ENCODE measurements at regions not wholly inside any gene's neighbourhood (a gene's known extent, or its start where the extent isn't known, plus 50 kb on each side); places are given as distances from the start of the nearest gene placed in this dataset.

DNA sequence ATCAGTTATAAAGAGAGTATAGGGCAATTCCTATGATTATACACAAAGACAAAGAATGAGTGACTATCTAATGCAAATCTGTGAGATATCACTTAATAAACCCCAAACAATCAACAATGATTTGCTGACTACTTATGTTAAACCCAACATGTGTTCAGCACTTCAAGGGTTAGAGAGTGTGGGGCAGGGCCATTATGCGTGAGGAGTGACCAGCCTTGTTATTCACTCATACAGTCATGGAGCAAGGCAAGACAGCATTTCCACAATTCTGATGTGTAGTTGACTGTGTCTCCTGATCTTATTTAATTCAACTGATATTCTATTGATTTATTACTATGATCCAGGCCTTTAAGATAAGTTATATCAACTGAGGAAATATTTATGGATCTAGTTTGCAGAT is 251.7 kb downstream of the CYRIA start:
- Mint-ChIP-seq H3K27me3 (ENCODE audit: low read depth) (no peaks in the 10 kb centered on the region), H3K9me3 (peaks cover 4 to 5% of the 10 kb centered on the region in 2 experiments; a peak in 4 of 5 replicates), H3K4me3 (no peak overlapping the region), H3K4me1 (no peaks in the 10 kb centered on the region), H3K36me3 (ENCODE audit: insufficient read depth in 1 of 3, low read depth in 3 of 3) (peaks cover 0 to 4% (median 2%) of the 10 kb centered on the region in 3 experiments; a peak in 3 of 7 replicates), H3K27ac (no peak overlapping the region)
- DNase-seq: no peak
- Histone ChIP-seq H2BK120ac (ENCODE audit: low read depth, low read length, poor library complexity, severe bottlenecking) (no peak overlapping the region), H3K79me2 (ENCODE audit: insufficient read depth, low read length) (no peaks in the 10 kb centered on the region), H2BK15ac (ENCODE audit: low read depth, low read length) (no peak overlapping the region), H3K9me3 (ENCODE audit: control insufficient read depth, low read depth, low read length) (no peaks in the 10 kb centered on the region), H3T11ph (ENCODE audit: low read length) (no peak overlapping the region), H3K9ac (ENCODE audit: extremely low read depth, insufficient read length, low read length) (no peak overlapping the region), H4K20me1 (ENCODE audit: control insufficient read depth, insufficient read depth, insufficient read length) (no peaks in the 10 kb centered on the region), H3K27ac (ENCODE audit: insufficient read length, low read depth, low read length) (no peak overlapping the region), H2BK20ac (ENCODE audit: low read depth, low read length, poor library complexity, severe bottlenecking) (no peak overlapping the region), H3K4me1 (ENCODE audit: insufficient read depth, low read length) (no peaks in the 10 kb centered on the region), H2BK5ac (ENCODE audit: insufficient read length, low read length) (no peak overlapping the region), H2AK5ac (ENCODE audit: insufficient read length, low read length) (no peak overlapping the region), H3K14ac (ENCODE audit: insufficient read depth, low read length) (no peak overlapping the region), H4K91ac (ENCODE audit: insufficient read length, low read depth, low read length) (no peak overlapping the region), H3K23ac (ENCODE audit: insufficient read length, low read depth, low read length) (no peak overlapping the region), H3K18ac (ENCODE audit: insufficient read length, low read depth, low read length) (no peak overlapping the region), H3K4ac (ENCODE audit: low read depth, low read length) (no peak overlapping the region), H3K79me1 (ENCODE audit: insufficient read depth, low read depth, low read length, poor library complexity, severe bottlenecking) (no peaks in the 10 kb centered on the region), H3K27me3 (ENCODE audit: insufficient read depth, low read length) (no peaks in the 10 kb centered on the region), H3K4me2 (ENCODE audit: insufficient read depth, insufficient read length, low read length) (no peak overlapping the region), H3K23me2 (ENCODE audit: insufficient read length, low read depth, low read length, poor library complexity, severe bottlenecking) (no peaks in the 10 kb centered on the region), H2AFZ (ENCODE audit: low read length) (no peak overlapping the region), H4K8ac (replicated peaks; ENCODE audit: insufficient read length, low read depth, low read length) (no peak overlapping the region), H4K5ac (ENCODE audit: insufficient read length, low read depth, low read length) (no peak overlapping the region), H3K56ac (ENCODE audit: insufficient read length, low read depth, low read length) (no peak overlapping the region), H2BK12ac (ENCODE audit: insufficient read length, low read depth, low read length) (no peak overlapping the region)
- TF ChIP-seq, protein P1, sequence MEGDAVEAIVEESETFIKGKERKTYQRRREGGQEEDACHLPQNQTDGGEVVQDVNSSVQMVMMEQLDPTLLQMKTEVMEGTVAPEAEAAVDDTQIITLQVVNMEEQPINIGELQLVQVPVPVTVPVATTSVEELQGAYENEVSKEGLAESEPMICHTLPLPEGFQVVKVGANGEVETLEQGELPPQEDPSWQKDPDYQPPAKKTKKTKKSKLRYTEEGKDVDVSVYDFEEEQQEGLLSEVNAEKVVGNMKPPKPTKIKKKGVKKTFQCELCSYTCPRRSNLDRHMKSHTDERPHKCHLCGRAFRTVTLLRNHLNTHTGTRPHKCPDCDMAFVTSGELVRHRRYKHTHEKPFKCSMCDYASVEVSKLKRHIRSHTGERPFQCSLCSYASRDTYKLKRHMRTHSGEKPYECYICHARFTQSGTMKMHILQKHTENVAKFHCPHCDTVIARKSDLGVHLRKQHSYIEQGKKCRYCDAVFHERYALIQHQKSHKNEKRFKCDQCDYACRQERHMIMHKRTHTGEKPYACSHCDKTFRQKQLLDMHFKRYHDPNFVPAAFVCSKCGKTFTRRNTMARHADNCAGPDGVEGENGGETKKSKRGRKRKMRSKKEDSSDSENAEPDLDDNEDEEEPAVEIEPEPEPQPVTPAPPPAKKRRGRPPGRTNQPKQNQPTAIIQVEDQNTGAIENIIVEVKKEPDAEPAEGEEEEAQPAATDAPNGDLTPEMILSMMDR (conservative IDR thresholded peaks at IDR 0.05): no peak
- WGBS (ENCODE audit: extremely low coverage, insufficient read length, low lambda C conversion rate): no CpG with 5 or more reads among the region's 1 CpG

Measured in H9 (cell line).